ENCODE measurements at regions not wholly inside any gene's neighbourhood (a gene's known extent, or its start where the extent isn't known, plus 50 kb on each side); places are given as distances from the start of the nearest gene placed in this dataset.
"Not testable (repeated sequence)": the region's sequence is repeated elsewhere in the genome, so short reads cannot be mapped to it uniquely, and the experiment has no call there.

- 85 to 90% methylated on average over 1 of the region's 1 CpG for WGBS, 2 donors
- Histone ChIP-seq H3K4me1 (no peaks in the 10 kb centered on the region), H3K4me3 (replicated peaks in 1 of 3) (no peak overlapping the region), H3K36me3 (no peaks in the 10 kb centered on the region), H3K27ac (no peak overlapping the region), H3K27me3 (no peaks in the 10 kb centered on the region), H3K9me3 (no peaks in the 10 kb centered on the region)
- TF ChIP-seq CTCF (IDR thresholded peaks at IDR 0.05) (no peak), POLR2A (IDR thresholded peaks at IDR 0.05) (no peak)
- intact Hi-C loops (cut with DNase I) = no loop called here
- no peak for DNase-seq
Measured at GRCh38 chr14:37711356-37711830, 116.0 kb downstream of the TTC6 start.

GRCh38 chr14:37711831-37712475, 116.5 kb downstream of the TTC6 start:
- H3K4me3 ChIP-seq (replicated peaks in 1 of 3) = no peak overlapping the region
- intact Hi-C loops (cut with DNase I) = no loop called here
- no peak for TF ChIP-seq CTCF (IDR thresholded peaks at IDR 0.05)
- TF ChIP-seq POLR2A (IDR thresholded peaks at IDR 0.05) = no peak
- H3K9me3 ChIP-seq = no peaks in the 10 kb centered on the region
- WGBS, 2 donors = 87% methylated on average over 5 of the region's 5 CpGs
- no peaks in the 10 kb centered on the region for H3K36me3 ChIP-seq
- no peak for DNase-seq
- no peaks in the 10 kb centered on the region for H3K4me1 ChIP-seq
- no peaks in the 10 kb centered on the region for H3K27me3 ChIP-seq
- H3K27ac ChIP-seq = no peak overlapping the region

- intact Hi-C loops (cut with DNase I); H3K4me3 ChIP-seq (replicated peaks in 1 of 3); H3K9me3 ChIP-seq; H3K27me3 ChIP-seq; H3K27ac ChIP-seq; H3K36me3 ChIP-seq; H3K4me1 ChIP-seq; DNase-seq: not testable (repeated sequence)
- 94 to 96% methylated on average over 3 of the region's 3 CpGs for WGBS, 2 donors
Measured at GRCh38 chr14:37712476-37712860, 117.0 kb downstream of the TTC6 start.

- intact Hi-C loops (cut with DNase I) = no loop called here
- Histone ChIP-seq H3K4me3 (replicated peaks in 1 of 3) (no peak overlapping the region), H3K9me3 (no peaks in the 10 kb centered on the region), H3K27me3 (no peaks in the 10 kb centered on the region), H3K27ac (no peak overlapping the region), H3K36me3 (no peaks in the 10 kb centered on the region), H3K4me1 (no peaks in the 10 kb centered on the region)
- no peak for DNase-seq
- 76 to 93% methylated on average over 3 of the region's 3 CpGs for WGBS, 2 donors
- TF ChIP-seq POLR2A (IDR thresholded peaks at IDR 0.05) = no peak
- TF ChIP-seq CTCF (IDR thresholded peaks at IDR 0.05) = no peak
Measured at GRCh38 chr14:37712976-37713431, 117.6 kb downstream of the TTC6 start.

- no peak for DNase-seq
- H3K4me1 ChIP-seq = no peaks in the 10 kb centered on the region
- no peak overlapping the region for H3K27ac ChIP-seq
- 91 to 96% methylated on average over 1 of the region's 1 CpG for WGBS, 2 donors
- no peaks in the 10 kb centered on the region for H3K36me3 ChIP-seq
- H3K4me3 ChIP-seq (replicated peaks in 1 of 3) = no peak overlapping the region
- no peaks in the 10 kb centered on the region for H3K9me3 ChIP-seq
- intact Hi-C loops (cut with DNase I) = no loop called here
- H3K27me3 ChIP-seq = no peaks in the 10 kb centered on the region
- no peak for TF ChIP-seq CTCF (IDR thresholded peaks at IDR 0.05)
- TF ChIP-seq POLR2A (IDR thresholded peaks at IDR 0.05) = no peak
Measured at GRCh38 chr14:37720131-37720530, 124.7 kb downstream of the TTC6 start.
